Stomach (tissue), 4 donors: ENCODE measurements at regions not wholly inside any gene's neighbourhood (a gene's known extent, or its start where the extent isn't known, plus 50 kb on each side); places are given as distances from the start of the nearest gene placed in this dataset.

ENCODE experiments used
- CTCF ChIP-seq, 7 experiments: fragments of 450-650 bp in 4 of 7; fragments of 200-600 bp in 3 of 7; sonication (generic) in 3 of 7; IDR thresholded peaks; one replicate each; pipeline ENCODE4 v1.5.1; 2016 to 2019; ENCODE audit warnings: antibody characterized with exemption in 7 of 7, control low read depth in 2 of 7, mild to moderate bottlenecking in 1 of 7
- EP300 ChIP-seq: sonication (generic); formaldehyde crosslinking; IDR thresholded peaks from one replicate; pipeline ENCODE4 v1.6.1; 2017; ENCODE audit warnings: antibody characterized with exemption
- POLR2AphosphoS5 ChIP-seq, 3 donors: sonication (generic); formaldehyde crosslinking; IDR thresholded peaks; one replicate each; pipeline ENCODE4 v1.6.1; 2016; ENCODE audit warnings: antibody characterized with exemption in 3 of 3

GRCh38 chr7:115552766-115553165, 477.8 kb downstream of the TFEC start:
- no peak for TF ChIP-seq CTCF (IDR thresholded peaks at IDR 0.05)
- TF ChIP-seq POLR2AphosphoS5 (IDR thresholded peaks at IDR 0.05) = no peak
- TF ChIP-seq EP300 = no peak
